CD4-positive, alpha-beta memory T cell (primary cell): ENCODE measurements at regions not wholly inside any gene's neighbourhood (a gene's known extent, or its start where the extent isn't known, plus 50 kb on each side); places are given as distances from the start of the nearest gene placed in this dataset.

Experiments
- CTCF ChIA-PET: fragments of 350-600 bp; sonication (Branson Sonifier 250); formaldehyde crosslinking; loops from one replicate; lab custom pipeline; 2021; ENCODE audit warnings: inconsistent platforms; ENCODE audit not compliant: partially characterized antibody; lab: Charles Lee
- POLR2A ChIA-PET: fragments of 350-600 bp; sonication (Branson Sonifier 250); formaldehyde crosslinking; loops from one replicate; lab custom pipeline; 2021; ENCODE audit not compliant: partially characterized antibody; lab: Charles Lee
- DNase-seq, 5 donors: peaks; one replicate each; pipeline versions ENCODE4 v3.0.0 to v3.0.0-alpha.2; 2020 to 2022; ENCODE audit warnings: mixed read lengths in 1 of 5
- H3K27ac ChIP-seq: one replicate; pipeline ENCODE4 v1.7.0; 2013; ENCODE audit warnings: low read depth, low read length
- H3K27me3 ChIP-seq: 2 replicates; pipeline ENCODE4 v1.7.0; 2013; ENCODE audit warnings: mild to moderate bottlenecking, low read length, moderate library complexity; ENCODE audit not compliant: insufficient read depth
- H3K36me3 ChIP-seq: 2 replicates; pipeline ENCODE4 v1.7.0; 2013; ENCODE audit warnings: mild to moderate bottlenecking, low read length, moderate library complexity; ENCODE audit not compliant: insufficient read depth
- H3K4me1 ChIP-seq: 2 replicates; pipeline ENCODE4 v1.7.0; 2013; ENCODE audit warnings: mild to moderate bottlenecking, low read length, moderate library complexity; ENCODE audit not compliant: insufficient read depth
- H3K4me3 ChIP-seq, 2 donors: one replicate each; pipeline ENCODE4 v1.7.0; 2013; ENCODE audit warnings: low read length in 2 of 2, mild to moderate bottlenecking in 1 of 2
- H3K9me3 ChIP-seq, 2 donors: one replicate each; pipeline ENCODE4 v1.7.0; 2013; ENCODE audit warnings: low read length in 2 of 2, control low read depth in 1 of 2; ENCODE audit not compliant: control insufficient read depth in 1 of 2
- H3K27ac Mint-ChIP-seq, 7 donors: one replicate each; pipeline ENCODE4 v1.8.0; 2020 to 2021; ENCODE audit warnings: mixed read lengths in 7 of 7, mild to moderate bottlenecking in 6 of 7, inconsistent platforms in 3 of 7, moderate library complexity in 3 of 7
- H3K27me3 Mint-ChIP-seq, 2 donors: one replicate each; pipeline ENCODE4 v1.8.0; 2020 to 2021; ENCODE audit warnings: mixed read lengths in 2 of 2
- H3K36me3 Mint-ChIP-seq, 2 donors: one replicate each; pipeline ENCODE4 v1.8.0; 2020 to 2021; ENCODE audit warnings: mixed read lengths in 2 of 2, inconsistent platforms in 1 of 2, mild to moderate bottlenecking in 1 of 2
- H3K4me1 Mint-ChIP-seq, 4 donors: one replicate each; pipeline ENCODE4 v1.8.0; 2020 to 2021; ENCODE audit warnings: mixed read lengths in 4 of 4, mild to moderate bottlenecking in 1 of 4
- H3K4me3 Mint-ChIP-seq, 8 donors: one replicate each; pipeline ENCODE4 v1.8.0; 2020 to 2021; ENCODE audit warnings: mixed read lengths in 8 of 8, mild to moderate bottlenecking in 7 of 8, moderate library complexity in 6 of 8, inconsistent platforms in 3 of 8
- H3K9me3 Mint-ChIP-seq, 8 donors: one replicate each; pipeline ENCODE4 v1.8.0; 2020 to 2021; ENCODE audit warnings: mixed read lengths in 8 of 8, mild to moderate bottlenecking in 5 of 8, inconsistent platforms in 3 of 8, moderate library complexity in 1 of 8
- intact Hi-C: fragments of 100-400 bp; cut with micrococcal nuclease; formaldehyde crosslinking; loops from one replicate; pipeline ENCODE4 v1.15.1; 2023

DNA sequence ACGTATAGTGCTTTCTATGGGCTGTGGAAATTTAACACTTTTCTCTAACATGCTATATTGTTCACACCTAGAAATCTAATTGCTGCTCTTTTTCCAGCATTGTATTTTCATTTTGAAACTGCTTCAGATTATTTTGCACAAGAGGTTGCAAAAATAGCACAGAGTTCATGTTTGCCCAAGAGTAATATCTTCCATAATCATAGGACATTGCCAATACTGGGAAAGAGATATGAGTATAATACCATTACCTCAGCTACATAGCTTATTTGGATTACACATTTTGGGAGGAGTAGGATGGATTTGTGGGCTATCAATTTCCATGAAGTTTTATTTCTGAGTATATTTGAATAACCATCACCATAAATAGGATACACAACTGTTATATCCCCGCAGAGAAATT lies 717.1 kb downstream of the CDH9 start:
- no peak overlapping the region for H3K27ac Mint-ChIP-seq
- ChIA-PET CTCF (no interaction called here), POLR2A (no interaction called here)
- no peak overlapping the region for H3K4me3 Mint-ChIP-seq
- no peaks in the 10 kb centered on the region for H3K27me3 ChIP-seq
- H3K4me1 Mint-ChIP-seq: no peaks in the 10 kb centered on the region
- H3K9me3 Mint-ChIP-seq: peaks cover 2 to 25% (median 6%) of the 10 kb centered on the region in 8 donors
- DNase-seq: no peak
- intact Hi-C loops: no loop called here
- no peaks in the 10 kb centered on the region for H3K27me3 Mint-ChIP-seq
- no peaks in the 10 kb centered on the region for H3K36me3 ChIP-seq
- H3K9me3 ChIP-seq: peaks cover 0 to 3% of the 10 kb centered on the region in 2 donors
- no peaks in the 10 kb centered on the region for H3K36me3 Mint-ChIP-seq
- no peaks in the 10 kb centered on the region for H3K4me1 ChIP-seq
- H3K27ac ChIP-seq: no peak overlapping the region
- no peak overlapping the region for H3K4me3 ChIP-seq

DNA sequence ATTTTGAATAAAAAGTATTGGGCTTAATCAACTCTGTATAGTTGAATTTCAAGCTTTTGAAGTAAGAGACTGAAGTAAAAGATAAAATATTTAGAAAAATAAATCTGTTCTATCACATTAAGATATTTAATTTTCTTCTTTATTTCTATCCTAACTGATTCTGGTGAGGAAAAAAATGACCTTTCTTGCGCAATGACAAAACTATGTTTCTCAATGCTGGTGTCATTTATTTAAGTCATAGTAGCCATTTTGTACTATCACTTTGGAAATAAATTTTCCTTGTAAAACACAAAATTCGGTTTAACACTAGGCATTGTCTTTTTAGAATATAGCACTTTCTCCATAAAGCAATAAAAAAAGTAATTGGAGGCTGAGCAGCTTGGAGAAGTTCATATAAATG lies 728.0 kb downstream of the CDH9 start:
- Mint-ChIP-seq H3K4me3 (no peak overlapping the region), H3K27me3 (no peaks in the 10 kb centered on the region), H3K9me3 (peaks cover 0 to 14% (median 4%) of the 10 kb centered on the region in 8 donors), H3K36me3 (no peaks in the 10 kb centered on the region), H3K4me1 (no peaks in the 10 kb centered on the region), H3K27ac (no peak overlapping the region)
- ChIA-PET CTCF (no interaction called here), POLR2A (no interaction called here)
- intact Hi-C loops: no loop called here
- no peak for DNase-seq
- Histone ChIP-seq H3K27me3 (no peaks in the 10 kb centered on the region), H3K36me3 (no peaks in the 10 kb centered on the region), H3K4me3 (no peak overlapping the region), H3K9me3 (no peaks in the 10 kb centered on the region), H3K4me1 (no peaks in the 10 kb centered on the region), H3K27ac (no peak overlapping the region)

DNA sequence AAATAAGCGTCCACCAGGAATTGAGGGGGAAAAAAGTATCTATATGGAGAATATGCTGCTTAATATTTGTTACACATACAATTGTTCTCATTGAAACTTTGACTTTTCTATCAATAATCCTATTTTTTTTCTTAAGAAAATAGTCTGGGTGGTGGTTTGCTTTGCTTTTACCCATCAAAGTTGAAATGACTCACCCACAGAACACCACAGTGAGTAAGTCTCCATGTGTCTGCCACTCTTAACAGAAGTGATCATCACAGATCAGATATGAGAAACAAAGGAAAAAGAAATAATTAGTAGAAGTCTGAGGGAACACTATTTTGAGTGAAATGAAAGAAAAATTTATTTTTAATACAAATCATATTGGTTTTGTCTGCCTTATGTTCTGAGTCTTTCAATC lies 742.8 kb downstream of the CDH9 start:
- Histone ChIP-seq H3K4me3 (no peak overlapping the region), H3K27me3 (no peaks in the 10 kb centered on the region), H3K36me3 (no peaks in the 10 kb centered on the region), H3K27ac (no peak overlapping the region), H3K4me1 (no peaks in the 10 kb centered on the region), H3K9me3 (no peaks in the 10 kb centered on the region)
- Mint-ChIP-seq H3K4me3 (no peak overlapping the region), H3K4me1 (no peaks in the 10 kb centered on the region), H3K36me3 (no peaks in the 10 kb centered on the region), H3K27me3 (no peaks in the 10 kb centered on the region), H3K9me3 (peaks cover 0 to 7% (median 3%) of the 10 kb centered on the region in 8 donors), H3K27ac (no peak overlapping the region)
- intact Hi-C loops: no loop called here
- no peak for DNase-seq
- POLR2A ChIA-PET: no interaction called here
- CTCF ChIA-PET: no interaction called here

GRCh38 chr5:26282190-26282589 lies 756.2 kb downstream of the CDH9 start:
- intact Hi-C loops: no loop called here
- POLR2A ChIA-PET: no interaction called here
- peaks cover 3 to 25% (median 19%) of the 10 kb centered on the region in 8 donors for H3K9me3 Mint-ChIP-seq
- Histone ChIP-seq H3K27me3 (no peaks in the 10 kb centered on the region), H3K27ac (no peak overlapping the region), H3K4me3 (no peak overlapping the region), H3K4me1 (no peaks in the 10 kb centered on the region), H3K9me3 (no peaks in the 10 kb centered on the region), H3K36me3 (no peaks in the 10 kb centered on the region)
- no peaks in the 10 kb centered on the region for H3K4me1 Mint-ChIP-seq
- no peaks in the 10 kb centered on the region for H3K27me3 Mint-ChIP-seq
- no peak overlapping the region for H3K4me3 Mint-ChIP-seq
- H3K36me3 Mint-ChIP-seq: no peaks in the 10 kb centered on the region
- CTCF ChIA-PET: no interaction called here
- no peak overlapping the region for H3K27ac Mint-ChIP-seq
- DNase-seq: no peak

- H3K27ac Mint-ChIP-seq: no peak overlapping the region
- no peak overlapping the region for H3K4me3 Mint-ChIP-seq
- H3K27me3 Mint-ChIP-seq: no peaks in the 10 kb centered on the region
These were observed 760.3 kb downstream of the CDH9 start for GRCh38 chr5:26278078-26278477.

DNA sequence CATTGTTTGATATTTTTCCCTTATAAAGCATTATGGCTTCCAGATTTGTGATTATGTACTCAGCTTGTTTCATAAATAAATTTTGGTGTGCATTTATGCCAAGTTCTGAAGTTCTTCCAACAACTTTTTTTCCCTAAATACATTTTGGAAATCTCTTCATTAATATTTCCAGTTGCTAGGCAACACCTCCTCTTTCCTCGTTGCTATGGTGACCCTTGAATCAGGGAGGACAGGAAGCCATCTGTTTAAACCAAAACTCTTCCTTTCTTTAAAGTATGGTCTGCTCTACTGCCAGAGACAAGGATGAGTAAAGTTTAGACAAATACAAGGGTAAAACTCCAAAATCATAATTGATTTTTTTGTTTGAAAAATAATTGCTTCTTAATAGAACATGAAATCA lies 779.3 kb downstream of the CDH9 start:
- Mint-ChIP-seq H3K27me3 (no peaks in the 10 kb centered on the region), H3K9me3 (peaks cover 2 to 23% (median 13%) of the 10 kb centered on the region in 8 donors), H3K27ac (no peak overlapping the region), H3K36me3 (no peaks in the 10 kb centered on the region), H3K4me3 (no peak overlapping the region), H3K4me1 (no peaks in the 10 kb centered on the region)
- POLR2A ChIA-PET: no interaction called here
- intact Hi-C loops: no loop called here
- no peak overlapping the region for H3K4me3 ChIP-seq
- no peaks in the 10 kb centered on the region for H3K36me3 ChIP-seq
- CTCF ChIA-PET: no interaction called here
- no peak for DNase-seq
- no peaks in the 10 kb centered on the region for H3K4me1 ChIP-seq
- H3K27ac ChIP-seq: no peak overlapping the region
- H3K27me3 ChIP-seq: no peaks in the 10 kb centered on the region
- H3K9me3 ChIP-seq: no peaks in the 10 kb centered on the region

More at GRCh38 chr5:26278078-26278477, 760.3 kb downstream of the CDH9 start:
- peaks cover 0 to 5% of the 10 kb centered on the region in 2 donors for H3K9me3 ChIP-seq
- intact Hi-C loops: no loop called here
- H3K36me3 ChIP-seq: no peaks in the 10 kb centered on the region
- no peaks in the 10 kb centered on the region for H3K36me3 Mint-ChIP-seq
- POLR2A ChIA-PET: no interaction called here
- H3K27ac ChIP-seq: no peak overlapping the region
- H3K27me3 ChIP-seq: no peaks in the 10 kb centered on the region
- H3K4me1 ChIP-seq: no peaks in the 10 kb centered on the region
- DNase-seq: no peak
- H3K4me3 ChIP-seq: no peak overlapping the region
- CTCF ChIA-PET: no interaction called here
- H3K4me1 Mint-ChIP-seq: no peaks in the 10 kb centered on the region
- peaks cover 3 to 24% (median 13%) of the 10 kb centered on the region in 8 donors for H3K9me3 Mint-ChIP-seq

DNA sequence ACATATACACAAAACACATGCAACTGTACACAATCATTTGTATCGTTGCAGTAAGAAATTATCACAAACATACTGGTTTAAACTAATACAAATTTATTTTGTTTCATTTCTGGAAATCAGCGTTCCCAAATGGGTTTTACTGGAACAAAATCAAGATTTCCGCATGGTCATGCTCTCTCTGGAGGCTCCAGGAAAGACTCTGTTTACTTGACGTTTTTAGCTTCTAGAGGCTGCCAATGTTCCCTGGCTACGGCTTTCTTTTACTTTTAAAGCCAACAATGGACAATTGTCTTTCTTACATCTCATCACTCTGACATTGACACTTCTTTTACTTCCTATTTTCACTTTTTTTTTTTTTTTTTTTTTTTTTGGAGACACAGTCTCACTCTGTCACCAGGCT lies 793.1 kb downstream of the CDH9 start:
- Histone ChIP-seq H3K27ac (no peak overlapping the region), H3K36me3 (no peaks in the 10 kb centered on the region), H3K27me3 (no peaks in the 10 kb centered on the region), H3K9me3 (no peaks in the 10 kb centered on the region), H3K4me1 (no peaks in the 10 kb centered on the region), H3K4me3 (no peak overlapping the region)
- no peaks in the 10 kb centered on the region for H3K36me3 Mint-ChIP-seq
- H3K4me3 Mint-ChIP-seq: no peak overlapping the region
- H3K4me1 Mint-ChIP-seq: no peaks in the 10 kb centered on the region
- no peak for DNase-seq
- ChIA-PET POLR2A (no interaction called here), CTCF (no interaction called here)
- H3K9me3 Mint-ChIP-seq: peaks cover 0 to 11% (median 2%) of the 10 kb centered on the region in 8 donors
- intact Hi-C loops: no loop called here
- no peak overlapping the region for H3K27ac Mint-ChIP-seq
- no peaks in the 10 kb centered on the region for H3K27me3 Mint-ChIP-seq

GRCh38 chr5:26239588-26239987 lies 798.8 kb downstream of the CDH9 start:
- Histone ChIP-seq H3K27ac (no peak overlapping the region), H3K27me3 (no peaks in the 10 kb centered on the region), H3K9me3 (peaks cover 0 to 6% of the 10 kb centered on the region in 2 donors), H3K4me1 (no peaks in the 10 kb centered on the region), H3K36me3 (no peaks in the 10 kb centered on the region), H3K4me3 (no peak overlapping the region)
- DNase-seq: no peak
- H3K36me3 Mint-ChIP-seq: no peaks in the 10 kb centered on the region
- no peak overlapping the region for H3K27ac Mint-ChIP-seq
- H3K4me1 Mint-ChIP-seq: no peaks in the 10 kb centered on the region
- POLR2A ChIA-PET: no interaction called here
- H3K27me3 Mint-ChIP-seq: no peaks in the 10 kb centered on the region
- H3K4me3 Mint-ChIP-seq: no peak overlapping the region
- H3K9me3 Mint-ChIP-seq: peaks cover 0 to 16% (median 9%) of the 10 kb centered on the region in 8 donors
- intact Hi-C loops: no loop called here
- CTCF ChIA-PET: no interaction called here
